ENCODE measurements at regions not wholly inside any gene's neighbourhood (a gene's known extent, or its start where the extent isn't known, plus 50 kb on each side); places are given as distances from the start of the nearest gene placed in this dataset.

- Histone ChIP-seq H3K4me2 (no peak overlapping the region; a peak in 1 of 22 replicates), H3K4me3 (no peak overlapping the region), H3K4me1 (peaks cover 0 to 20% (median 7%) of the 10 kb centered on the region in 10 experiments; a peak in 10 of 20 replicates), H3K9ac (no peak overlapping the region), H4K20me1 (no peaks in the 10 kb centered on the region), H3K27me3 (no peaks in the 10 kb centered on the region), H3K27ac (no peak overlapping the region), H3K9me3 (replicated peaks in 1 of 11) (peaks cover 0 to 27% (median 14%) of the 10 kb centered on the region in 11 experiments; a peak in 7 of 22 replicates), H3K36me3 (no peaks in the 10 kb centered on the region)
- TF ChIP-seq Cebpa-rat (IDR thresholded peaks at IDR 0.05), result no peak
Measured at GRCh38 chr2:153819501-153819900, 52.2 kb upstream of the GALNT13 start.
